Omental fat pad (tissue), 3 donors: ENCODE measurements at regions not wholly inside any gene's neighbourhood (a gene's known extent, or its start where the extent isn't known, plus 50 kb on each side); places are given as distances from the start of the nearest gene placed in this dataset.

Experiments used
- ATAC-seq: fragments of 150-250 bp; one replicate; pipeline ENCODE4 v1.9.1; 2016; ENCODE audit warnings: mild to moderate bottlenecking, moderate library complexity; ENCODE audit not compliant: low FRiP score
- DNase-seq: peaks from one replicate; pipeline ENCODE4 v3.0.0-alpha.2; 2019; ENCODE audit warnings: low spot score
- TF ChIP-seq, protein P1 (sequence below), 3 donors: fragments of 450-650 bp; IDR thresholded peaks; one replicate each; pipeline ENCODE4 v1.5.1; 2016 to 2017; ENCODE audit warnings: antibody characterized with exemption in 3 of 3, mild to moderate bottlenecking in 3 of 3, moderate library complexity in 2 of 3

DNA sequence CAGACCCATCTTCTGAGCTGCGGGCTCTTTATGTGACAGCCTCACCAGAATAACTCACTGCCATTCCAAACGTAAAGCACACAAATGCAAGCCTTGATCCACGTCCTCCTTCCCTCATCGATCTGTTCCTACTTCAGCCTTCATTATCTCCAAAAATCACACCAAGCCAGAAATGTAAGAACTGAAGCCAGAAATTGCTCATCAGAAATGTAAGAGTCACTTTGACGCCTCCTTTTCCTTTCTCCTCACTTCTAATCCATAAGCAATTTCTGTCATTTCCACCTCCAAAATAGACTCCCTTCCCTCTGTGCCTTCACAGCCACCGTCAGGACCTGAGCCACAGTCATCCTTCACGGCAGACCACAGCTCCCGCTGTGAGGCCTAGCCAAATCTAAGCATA is 387.3 kb upstream of the B3GAT1 start:
- no peak for DNase-seq
- ATAC-seq: no peak
- TF ChIP-seq, protein P1, sequence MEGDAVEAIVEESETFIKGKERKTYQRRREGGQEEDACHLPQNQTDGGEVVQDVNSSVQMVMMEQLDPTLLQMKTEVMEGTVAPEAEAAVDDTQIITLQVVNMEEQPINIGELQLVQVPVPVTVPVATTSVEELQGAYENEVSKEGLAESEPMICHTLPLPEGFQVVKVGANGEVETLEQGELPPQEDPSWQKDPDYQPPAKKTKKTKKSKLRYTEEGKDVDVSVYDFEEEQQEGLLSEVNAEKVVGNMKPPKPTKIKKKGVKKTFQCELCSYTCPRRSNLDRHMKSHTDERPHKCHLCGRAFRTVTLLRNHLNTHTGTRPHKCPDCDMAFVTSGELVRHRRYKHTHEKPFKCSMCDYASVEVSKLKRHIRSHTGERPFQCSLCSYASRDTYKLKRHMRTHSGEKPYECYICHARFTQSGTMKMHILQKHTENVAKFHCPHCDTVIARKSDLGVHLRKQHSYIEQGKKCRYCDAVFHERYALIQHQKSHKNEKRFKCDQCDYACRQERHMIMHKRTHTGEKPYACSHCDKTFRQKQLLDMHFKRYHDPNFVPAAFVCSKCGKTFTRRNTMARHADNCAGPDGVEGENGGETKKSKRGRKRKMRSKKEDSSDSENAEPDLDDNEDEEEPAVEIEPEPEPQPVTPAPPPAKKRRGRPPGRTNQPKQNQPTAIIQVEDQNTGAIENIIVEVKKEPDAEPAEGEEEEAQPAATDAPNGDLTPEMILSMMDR (IDR thresholded peaks at IDR 0.05): no peak

DNA sequence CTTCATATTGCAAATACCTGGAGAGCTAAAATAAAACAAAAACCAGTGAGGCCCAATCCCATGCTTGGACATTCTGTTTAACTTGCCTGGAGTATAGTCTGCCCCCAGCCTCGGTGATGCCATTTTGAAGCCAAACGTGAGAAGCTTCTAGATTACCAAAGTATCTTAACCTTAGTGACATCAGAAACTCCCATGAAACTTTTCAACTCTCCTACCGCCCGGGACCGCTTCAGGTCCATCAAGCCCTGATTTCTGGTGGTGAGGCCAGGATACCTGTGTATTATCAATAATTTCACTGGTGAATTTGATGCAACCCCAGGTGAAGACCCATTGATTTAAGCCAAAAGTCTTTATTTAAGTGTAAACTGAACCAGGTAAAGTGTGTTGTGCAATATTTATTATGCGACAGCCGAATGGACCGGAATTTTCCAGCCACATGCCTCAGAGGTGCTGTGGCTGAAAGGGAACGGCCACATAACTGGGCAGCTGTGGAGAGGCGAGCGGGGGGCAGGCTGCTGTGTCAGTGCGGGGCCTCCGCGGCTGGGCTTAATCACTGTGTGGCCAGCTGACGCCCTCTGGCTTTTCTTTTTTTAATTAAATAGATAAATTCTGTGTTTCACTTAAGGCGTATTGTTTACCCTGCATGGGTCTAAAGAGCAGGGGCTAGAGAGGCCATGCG is 385.5 kb upstream of the B3GAT1 start:
- TF ChIP-seq, protein P1 (IDR thresholded peaks at IDR 0.05): no peak
- ATAC-seq (no peak), DNase-seq (no peak)

DNA sequence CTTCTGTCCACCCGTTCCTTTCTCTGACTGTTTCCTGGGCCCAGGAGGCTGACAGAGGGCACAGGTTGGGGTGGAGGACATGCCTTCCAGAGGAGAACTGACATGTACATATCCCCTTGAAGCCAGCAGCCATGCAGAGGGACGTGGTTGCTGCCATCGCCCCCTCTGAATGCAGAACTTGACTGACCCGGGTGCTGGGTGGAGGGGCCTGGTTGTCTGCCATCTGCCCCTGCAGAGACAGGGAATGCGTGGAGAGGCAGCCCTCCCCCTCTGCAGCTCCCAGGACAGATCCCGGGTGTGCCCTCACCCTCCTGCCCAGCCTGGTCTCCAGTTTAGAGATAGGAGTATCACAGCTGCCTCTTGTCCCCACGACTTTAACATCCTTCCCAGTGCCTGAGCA is 383.0 kb upstream of the B3GAT1 start:
- DNase-seq (no peak), ATAC-seq (no peak)
- TF ChIP-seq, protein P1 (IDR thresholded peaks at IDR 0.05): no peak

DNA sequence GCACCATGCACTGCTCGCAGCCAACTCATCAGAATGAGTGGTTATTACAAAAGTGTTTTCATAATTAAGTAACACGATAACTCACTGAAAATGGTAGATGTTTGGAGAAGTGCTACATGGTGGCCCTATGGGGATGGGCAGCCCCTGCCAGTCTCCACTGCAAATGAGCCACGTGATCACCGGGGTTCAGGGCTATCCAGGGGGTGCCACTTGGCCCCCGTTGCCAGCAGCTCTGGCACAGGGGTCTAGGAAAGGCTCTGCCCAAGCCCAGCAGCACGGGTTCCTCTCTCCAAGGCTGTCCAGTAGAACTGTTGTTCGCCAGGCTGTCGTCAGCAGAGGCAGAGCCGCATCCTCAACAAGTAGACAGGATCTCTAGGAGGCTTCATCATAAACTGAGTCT is 382.1 kb upstream of the B3GAT1 start:
- TF ChIP-seq, protein P1 (IDR thresholded peaks at IDR 0.05): no peak
- ATAC-seq: no peak
- no peak for DNase-seq

DNA sequence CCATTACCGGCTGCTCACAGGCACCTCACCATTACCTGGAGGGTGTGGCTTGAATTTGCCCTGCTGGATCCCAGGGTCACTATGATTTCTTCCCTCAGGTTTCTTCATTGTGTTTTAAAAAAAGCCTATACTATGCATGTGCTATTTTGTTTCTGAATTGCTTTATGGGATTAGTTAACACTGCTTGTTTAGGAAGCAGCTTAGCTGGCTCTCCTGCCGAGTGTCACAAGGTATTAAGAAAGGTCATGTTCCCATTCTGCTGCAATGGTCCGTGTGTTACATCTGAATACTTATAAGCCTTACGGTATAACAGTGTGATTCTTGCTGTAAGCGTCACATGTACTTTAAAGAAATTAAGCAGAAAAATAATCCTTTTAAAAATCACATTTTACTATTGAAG is 380.6 kb upstream of the B3GAT1 start:
- ATAC-seq (no peak), DNase-seq (no peak)
- TF ChIP-seq, protein P1 (IDR thresholded peaks at IDR 0.05): no peak

DNA sequence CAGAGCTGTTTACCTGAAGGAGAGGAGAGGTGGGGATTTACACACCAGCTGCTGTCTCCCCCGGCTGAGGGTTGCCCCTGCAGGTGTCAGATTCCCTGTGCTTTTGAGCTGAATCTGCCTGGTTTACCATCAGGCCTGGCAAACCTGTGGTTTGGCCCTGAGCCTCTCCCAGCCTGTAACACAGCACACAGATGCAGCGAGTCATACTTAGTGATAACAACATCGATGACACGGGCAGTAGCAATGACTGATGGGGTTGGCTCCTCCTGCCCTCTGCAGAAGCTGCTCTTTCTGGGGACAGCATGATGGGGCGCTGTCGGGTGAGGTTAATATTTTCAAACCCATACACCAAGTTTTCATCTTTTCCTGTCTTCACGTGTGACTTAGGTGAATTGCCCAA is 380.0 kb upstream of the B3GAT1 start:
- TF ChIP-seq, protein P1 (IDR thresholded peaks at IDR 0.05): no peak
- ATAC-seq (no peak), DNase-seq (no peak)

DNA sequence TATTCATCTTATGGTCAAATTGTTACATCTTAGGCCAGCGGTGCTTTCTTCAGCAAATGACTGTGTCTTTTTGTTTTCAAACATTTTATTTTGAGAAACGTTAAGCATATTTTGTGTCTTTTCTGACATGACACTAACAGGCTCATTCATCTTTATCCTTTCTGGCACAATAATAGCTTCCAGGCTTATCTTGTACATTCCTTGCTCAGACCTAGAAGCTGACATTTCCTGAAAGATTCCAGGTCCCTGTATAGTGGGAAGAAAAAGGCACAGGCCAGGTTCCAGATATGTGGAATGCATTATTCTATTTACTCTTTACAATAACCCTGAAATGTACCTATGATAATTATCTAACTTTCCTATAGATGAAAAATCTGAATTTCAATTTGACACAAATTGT is 379.1 kb upstream of the B3GAT1 start:
- no peak for ATAC-seq
- TF ChIP-seq, protein P1 (IDR thresholded peaks at IDR 0.05): no peak
- no peak for DNase-seq
